ENCODE measurements at regions not wholly inside any gene's neighbourhood (a gene's known extent, or its start where the extent isn't known, plus 50 kb on each side); places are given as distances from the start of the nearest gene placed in this dataset.

- TF ChIP-seq, protein P1, sequence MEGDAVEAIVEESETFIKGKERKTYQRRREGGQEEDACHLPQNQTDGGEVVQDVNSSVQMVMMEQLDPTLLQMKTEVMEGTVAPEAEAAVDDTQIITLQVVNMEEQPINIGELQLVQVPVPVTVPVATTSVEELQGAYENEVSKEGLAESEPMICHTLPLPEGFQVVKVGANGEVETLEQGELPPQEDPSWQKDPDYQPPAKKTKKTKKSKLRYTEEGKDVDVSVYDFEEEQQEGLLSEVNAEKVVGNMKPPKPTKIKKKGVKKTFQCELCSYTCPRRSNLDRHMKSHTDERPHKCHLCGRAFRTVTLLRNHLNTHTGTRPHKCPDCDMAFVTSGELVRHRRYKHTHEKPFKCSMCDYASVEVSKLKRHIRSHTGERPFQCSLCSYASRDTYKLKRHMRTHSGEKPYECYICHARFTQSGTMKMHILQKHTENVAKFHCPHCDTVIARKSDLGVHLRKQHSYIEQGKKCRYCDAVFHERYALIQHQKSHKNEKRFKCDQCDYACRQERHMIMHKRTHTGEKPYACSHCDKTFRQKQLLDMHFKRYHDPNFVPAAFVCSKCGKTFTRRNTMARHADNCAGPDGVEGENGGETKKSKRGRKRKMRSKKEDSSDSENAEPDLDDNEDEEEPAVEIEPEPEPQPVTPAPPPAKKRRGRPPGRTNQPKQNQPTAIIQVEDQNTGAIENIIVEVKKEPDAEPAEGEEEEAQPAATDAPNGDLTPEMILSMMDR (IDR thresholded peaks at IDR 0.05) = no peak
- no peak for TF ChIP-seq POLR2A (IDR thresholded peaks at IDR 0.05)
Observed at GRCh38 chr10:34932235-34932634, 117.1 kb upstream of the PARD3 start.
